HFFc6 (cell line): ENCODE measurements at regions not wholly inside any gene's neighbourhood (a gene's known extent, or its start where the extent isn't known, plus 50 kb on each side); places are given as distances from the start of the nearest gene placed in this dataset.

Experiments
- DNase-seq: peaks from one replicate; pipeline ENCODE4 v3.0.0-alpha.2; 2018
- H3K27ac Mint-ChIP-seq: 2 replicates; pipeline ENCODE4 v1.8.0; 2020; ENCODE audit warnings: mild to moderate bottlenecking, mixed read lengths
- H3K27me3 Mint-ChIP-seq: 2 replicates; pipeline ENCODE4 v1.8.0; 2021; ENCODE audit warnings: mild to moderate bottlenecking, moderate library complexity, mixed read lengths; ENCODE audit not compliant: insufficient read depth
- H3K36me3 Mint-ChIP-seq: 2 replicates; pipeline ENCODE4 v1.8.0; 2021; ENCODE audit warnings: low read depth, mixed read lengths
- H3K4me1 Mint-ChIP-seq: 2 replicates; pipeline ENCODE4 v1.8.0; 2020; ENCODE audit warnings: low read depth, mixed read lengths
- H3K4me3 Mint-ChIP-seq: 2 replicates; pipeline ENCODE4 v1.8.0; 2020; ENCODE audit warnings: mild to moderate bottlenecking, moderate library complexity, mixed read lengths
- H3K9me3 Mint-ChIP-seq: 2 replicates; pipeline ENCODE4 v1.8.0; 2020; ENCODE audit warnings: mild to moderate bottlenecking, mixed read lengths
- CTCF ChIP-seq: fragments of 200-600 bp; sonication (generic); IDR thresholded peaks from 2 replicates; pipeline ENCODE4 v1.5.0; 2021; ENCODE audit warnings: antibody characterized with exemption, mild to moderate bottlenecking

DNA sequence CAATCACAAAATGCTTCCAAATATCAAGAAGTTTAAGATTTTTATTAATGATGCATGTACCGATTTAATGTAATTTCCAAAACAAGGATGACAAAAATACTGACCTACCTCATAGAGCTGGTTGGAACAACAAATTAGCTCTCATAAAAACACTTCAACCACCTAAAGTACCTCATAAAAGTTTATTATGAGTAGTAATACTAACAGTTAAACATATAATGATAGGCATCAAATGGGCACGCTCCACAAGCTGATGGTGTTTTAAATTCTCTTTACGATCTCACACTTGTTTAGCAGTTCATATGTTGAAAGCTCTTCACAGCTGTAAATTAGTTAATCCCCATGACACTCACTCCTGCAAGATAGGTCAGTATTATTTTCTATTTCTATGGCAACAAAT is 150.0 kb upstream of the KIF2A start:
- no peak for TF ChIP-seq CTCF
- Mint-ChIP-seq H3K9me3 (peaks cover 9% of the 10 kb centered on the region), H3K36me3 (no peaks in the 10 kb centered on the region), H3K4me3 (no peak overlapping the region), H3K27me3 (peaks cover 3% of the 10 kb centered on the region; the same call in 1 of the 2 replicates), H3K4me1 (no peaks in the 10 kb centered on the region), H3K27ac (no peak overlapping the region)
- no peak for DNase-seq

DNA sequence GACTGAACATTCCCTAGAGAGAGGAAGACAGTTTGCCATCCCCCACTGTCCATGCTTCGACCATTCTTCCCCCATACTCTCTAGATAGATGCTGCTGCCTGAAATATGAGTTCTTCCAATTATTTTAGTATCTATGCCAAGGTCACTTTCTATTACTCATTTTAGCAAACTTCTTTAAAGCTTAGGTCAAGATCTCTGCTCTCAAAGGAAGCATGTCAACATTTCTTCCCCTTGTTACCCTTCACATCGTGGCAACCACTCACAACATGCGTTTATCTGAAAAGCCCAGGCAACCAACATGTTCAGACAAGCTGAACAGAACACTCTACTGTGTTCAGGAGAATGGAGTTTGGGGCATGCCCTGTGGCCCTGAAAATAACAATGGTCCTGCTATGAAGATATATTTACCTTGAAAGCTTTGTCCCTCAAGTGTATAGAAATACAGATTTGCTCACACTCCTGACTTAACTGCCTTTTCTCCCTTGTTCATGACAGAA is 138.4 kb upstream of the KIF2A start:
- no peak for DNase-seq
- no peak for TF ChIP-seq CTCF
- Mint-ChIP-seq H3K36me3 (no peaks in the 10 kb centered on the region), H3K4me3 (no peak overlapping the region), H3K9me3 (no peaks in the 10 kb centered on the region; the same call in 1 of the 2 replicates), H3K27ac (no peak overlapping the region), H3K27me3 (no peaks in the 10 kb centered on the region; the same call in 1 of the 2 replicates), H3K4me1 (no peaks in the 10 kb centered on the region)

DNA sequence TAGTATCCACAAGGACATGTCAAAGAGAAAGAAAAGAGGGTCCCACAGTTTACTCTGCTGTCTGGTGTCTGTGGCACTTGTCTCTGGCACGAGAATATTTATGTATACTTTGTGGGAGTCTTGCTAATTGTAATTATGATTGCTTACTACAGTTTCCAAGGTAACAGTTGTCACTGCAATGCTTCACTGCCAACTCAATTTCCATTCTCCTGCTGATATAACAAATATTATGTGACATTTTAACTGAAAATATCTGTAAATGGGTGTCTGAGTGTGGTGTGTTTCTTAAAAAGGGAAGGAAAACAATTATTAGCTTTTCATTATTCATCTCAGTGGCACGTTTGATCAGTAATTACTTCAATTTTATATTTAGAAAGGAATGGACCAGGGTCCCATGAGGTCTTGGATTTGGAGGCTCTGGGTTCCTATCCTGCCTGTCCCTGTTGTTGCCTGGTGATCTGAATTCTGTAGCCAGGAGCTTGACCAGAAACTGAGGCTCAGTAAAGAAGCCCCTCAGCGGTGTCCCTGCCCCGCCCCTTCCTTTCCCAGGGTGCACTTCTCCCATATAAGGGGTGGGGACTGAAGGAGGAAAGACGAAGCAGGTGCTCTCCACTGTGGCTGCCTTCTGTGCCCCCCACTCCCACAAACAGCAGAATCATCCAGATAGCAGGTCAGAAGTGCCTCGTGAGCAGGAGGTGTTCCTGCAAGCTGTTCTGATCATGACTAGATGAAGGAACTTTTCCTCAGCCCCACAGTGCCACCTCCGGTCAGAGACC is 137.3 kb upstream of the KIF2A start:
- no peak for DNase-seq
- no peak for TF ChIP-seq CTCF
- H3K27ac Mint-ChIP-seq: no peak overlapping the region
- no peaks in the 10 kb centered on the region for H3K9me3 Mint-ChIP-seq
- no peaks in the 10 kb centered on the region for H3K4me1 Mint-ChIP-seq
- no peak overlapping the region for H3K4me3 Mint-ChIP-seq
- no peaks in the 10 kb centered on the region; the same call in 1 of the 2 replicates for H3K27me3 Mint-ChIP-seq
- no peaks in the 10 kb centered on the region for H3K36me3 Mint-ChIP-seq

DNA sequence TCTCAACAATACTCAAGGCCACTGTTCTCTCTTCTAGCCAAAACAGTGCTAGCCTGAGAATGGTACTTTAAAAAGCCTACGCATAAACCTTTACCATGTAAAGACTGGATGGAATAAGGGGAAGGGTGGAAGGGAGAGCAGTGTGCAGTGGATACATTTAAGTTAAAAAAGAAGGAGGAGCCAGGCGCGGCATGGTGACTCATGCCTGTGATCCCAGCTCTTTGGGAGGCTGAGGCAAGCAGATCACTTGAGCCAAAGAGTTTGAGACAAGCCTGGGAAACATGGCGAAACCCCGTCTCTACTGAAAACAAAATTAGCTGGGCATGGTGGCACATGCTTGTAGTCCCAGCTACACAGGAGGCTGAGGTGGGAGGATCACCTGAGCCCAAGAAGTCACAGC is 127.7 kb upstream of the KIF2A start:
- Mint-ChIP-seq H3K27me3 (peaks cover 3% of the 10 kb centered on the region; the same call in 1 of the 2 replicates), H3K4me3 (no peak overlapping the region), H3K36me3 (no peaks in the 10 kb centered on the region), H3K9me3 (no peaks in the 10 kb centered on the region; the same call in 1 of the 2 replicates), H3K4me1 (no peaks in the 10 kb centered on the region), H3K27ac (no peak overlapping the region)
- TF ChIP-seq CTCF: no peak
- DNase-seq: no peak

DNA sequence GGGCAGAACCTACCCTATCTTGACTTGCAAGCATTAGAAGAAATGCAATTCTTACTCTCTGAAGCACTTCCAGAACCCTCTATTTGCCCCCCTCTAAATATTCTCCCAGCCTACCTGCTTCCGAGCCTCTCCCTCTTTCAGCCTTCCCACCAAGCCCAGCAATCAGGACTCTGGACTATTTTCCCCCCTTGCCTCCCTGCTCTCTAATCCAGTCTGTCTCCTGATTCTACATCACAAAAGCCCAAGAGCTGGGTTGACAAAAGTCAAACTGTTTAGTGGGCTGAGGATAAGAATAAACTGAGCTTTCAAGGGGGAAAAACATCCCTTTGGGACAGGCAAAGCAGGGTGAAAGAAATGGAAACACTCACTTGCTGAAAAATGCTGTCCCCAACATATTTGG is 123.2 kb upstream of the KIF2A start:
- Mint-ChIP-seq H3K27me3 (no peaks in the 10 kb centered on the region; the same call in 1 of the 2 replicates), H3K4me1 (no peaks in the 10 kb centered on the region), H3K4me3 (no peak overlapping the region), H3K27ac (no peak overlapping the region), H3K9me3 (no peaks in the 10 kb centered on the region; the same call in 1 of the 2 replicates), H3K36me3 (no peaks in the 10 kb centered on the region)
- no peak for TF ChIP-seq CTCF
- DNase-seq: no peak
